ENCODE measurements at regions not wholly inside any gene's neighbourhood (a gene's known extent, or its start where the extent isn't known, plus 50 kb on each side); places are given as distances from the start of the nearest gene placed in this dataset.

GRCh38 chr4:126572264-126572663 is 1060.5 kb upstream of the INTU start:
- H3K4me2 ChIP-seq (ENCODE audit: low read length): no peak overlapping the region
- no peak overlapping the region for H2AFZ ChIP-seq (ENCODE audit: low read depth, low read length)
- H3K4me3 ChIP-seq (ENCODE audit: low read length): no peak overlapping the region
- TF ChIP-seq EZH2phosphoT487 (IDR thresholded peaks at IDR 0.05; ENCODE audit: low read depth): no peak
- no peak overlapping the region for H3K9ac ChIP-seq (ENCODE audit: low read length)
- no peaks in the 10 kb centered on the region for H3K36me3 ChIP-seq (replicated peaks; ENCODE audit: low read depth, low read length)
- no peaks in the 10 kb centered on the region for H3K4me1 ChIP-seq (ENCODE audit: low read length)
- H4K20me1 ChIP-seq (ENCODE audit: insufficient read depth, low read length): no peaks in the 10 kb centered on the region
- no peaks in the 10 kb centered on the region for H3K9me3 ChIP-seq (ENCODE audit: insufficient read depth, low read length)
- H3K27me3 ChIP-seq (ENCODE audit: low read depth, low read length): no peaks in the 10 kb centered on the region
- H3K79me2 ChIP-seq (ENCODE audit: low read length): no peaks in the 10 kb centered on the region
- H3K27ac ChIP-seq (ENCODE audit: low read length): no peak overlapping the region

DNA sequence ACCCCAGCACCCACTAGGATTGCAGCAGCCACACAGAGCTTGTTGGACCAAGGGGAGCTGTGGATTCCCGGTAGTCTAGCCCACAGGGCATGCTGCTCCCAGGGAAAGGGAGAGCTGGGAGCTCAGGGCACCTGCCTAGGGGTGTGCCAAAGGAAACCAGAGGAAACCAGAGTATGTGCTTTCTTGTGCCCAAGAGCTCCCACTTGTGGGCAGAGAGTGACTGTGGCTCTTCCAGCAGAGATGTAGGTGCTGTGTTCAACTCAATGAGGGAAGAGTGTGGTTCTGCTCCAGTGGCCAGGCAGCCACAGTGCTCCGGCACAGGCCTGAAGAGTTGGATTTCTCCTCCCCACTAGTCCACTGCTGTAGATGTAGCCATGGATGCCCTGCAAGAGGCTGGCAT is 1050.0 kb upstream of the INTU start:
- Histone ChIP-seq H3K4me1 (ENCODE audit: low read length) (no peaks in the 10 kb centered on the region), H3K4me2 (ENCODE audit: low read length) (no peak overlapping the region), H3K27me3 (ENCODE audit: low read depth, low read length) (no peaks in the 10 kb centered on the region), H4K20me1 (ENCODE audit: insufficient read depth, low read length) (no peaks in the 10 kb centered on the region), H3K4me3 (ENCODE audit: low read length) (no peak overlapping the region), H3K9ac (ENCODE audit: low read length) (no peak overlapping the region), H3K27ac (ENCODE audit: low read length) (no peak overlapping the region), H3K9me3 (ENCODE audit: insufficient read depth, low read length) (no peaks in the 10 kb centered on the region), H3K79me2 (ENCODE audit: low read length) (no peaks in the 10 kb centered on the region), H2AFZ (ENCODE audit: low read depth, low read length) (no peak overlapping the region), H3K36me3 (replicated peaks; ENCODE audit: low read depth, low read length) (no peaks in the 10 kb centered on the region)
- no peak for TF ChIP-seq EZH2phosphoT487 (IDR thresholded peaks at IDR 0.05; ENCODE audit: low read depth)
- TF ChIP-seq CTCF (IDR thresholded peaks at IDR 0.05; ENCODE audit: low read depth, low read length): peak; percentile 34

- H4K20me1 ChIP-seq (ENCODE audit: insufficient read depth, low read length): no peaks in the 10 kb centered on the region
These were observed 1049.2 kb upstream of the INTU start for GRCh38 chr4:126583509-126583908.

DNA sequence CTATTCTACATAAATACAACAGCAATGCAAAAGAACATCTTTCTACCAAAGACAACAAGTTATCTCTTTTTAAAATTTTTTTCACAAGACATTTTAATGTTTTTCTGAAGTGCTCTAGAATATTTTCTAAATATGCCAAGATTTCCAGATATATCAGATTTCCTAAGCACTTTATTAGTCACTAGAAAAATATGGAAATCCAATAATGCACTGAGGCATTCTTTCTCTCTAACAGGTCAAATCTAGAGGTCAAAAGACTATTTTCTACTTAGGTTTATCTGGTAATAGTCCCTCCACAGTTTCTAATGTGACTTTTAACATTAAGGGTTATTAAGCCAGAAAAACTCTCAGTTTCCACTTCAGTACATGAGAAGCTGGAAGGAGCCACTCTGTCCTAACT is 1041.2 kb upstream of the INTU start:
- no peaks in the 10 kb centered on the region for H4K20me1 ChIP-seq (ENCODE audit: insufficient read depth, low read length)
- H3K4me1 ChIP-seq (ENCODE audit: low read length): no peaks in the 10 kb centered on the region
- H3K9ac ChIP-seq (ENCODE audit: low read length): no peak overlapping the region
- TF ChIP-seq EZH2phosphoT487 (IDR thresholded peaks at IDR 0.05; ENCODE audit: low read depth) (no peak), CTCF (IDR thresholded peaks at IDR 0.05; ENCODE audit: low read depth, low read length) (no peak)
- H3K79me2 ChIP-seq (ENCODE audit: low read length): no peaks in the 10 kb centered on the region
- no peak overlapping the region for H3K4me2 ChIP-seq (ENCODE audit: low read length)
- H3K27me3 ChIP-seq (ENCODE audit: low read depth, low read length): no peaks in the 10 kb centered on the region
- no peaks in the 10 kb centered on the region for H3K36me3 ChIP-seq (replicated peaks; ENCODE audit: low read depth, low read length)
- no peak overlapping the region for H3K27ac ChIP-seq (ENCODE audit: low read length)
- H2AFZ ChIP-seq (ENCODE audit: low read depth, low read length): no peak overlapping the region
- no peak overlapping the region for H3K4me3 ChIP-seq (ENCODE audit: low read length)
- no peaks in the 10 kb centered on the region for H3K9me3 ChIP-seq (ENCODE audit: insufficient read depth, low read length)

More at GRCh38 chr4:126583509-126583908, 1049.2 kb upstream of the INTU start:
- Histone ChIP-seq H3K27me3 (ENCODE audit: low read depth, low read length) (no peaks in the 10 kb centered on the region), H3K79me2 (ENCODE audit: low read length) (no peaks in the 10 kb centered on the region), H3K4me2 (ENCODE audit: low read length) (no peak overlapping the region), H2AFZ (ENCODE audit: low read depth, low read length) (no peak overlapping the region), H3K9me3 (ENCODE audit: insufficient read depth, low read length) (no peaks in the 10 kb centered on the region), H3K4me1 (ENCODE audit: low read length) (no peaks in the 10 kb centered on the region), H3K4me3 (ENCODE audit: low read length) (no peak overlapping the region), H3K27ac (ENCODE audit: low read length) (no peak overlapping the region), H3K36me3 (replicated peaks; ENCODE audit: low read depth, low read length) (no peaks in the 10 kb centered on the region), H3K9ac (ENCODE audit: low read length) (no peak overlapping the region)
- peak; percentile 45 for TF ChIP-seq CTCF (IDR thresholded peaks at IDR 0.05; ENCODE audit: low read depth, low read length)
- TF ChIP-seq EZH2phosphoT487 (IDR thresholded peaks at IDR 0.05; ENCODE audit: low read depth): no peak

DNA sequence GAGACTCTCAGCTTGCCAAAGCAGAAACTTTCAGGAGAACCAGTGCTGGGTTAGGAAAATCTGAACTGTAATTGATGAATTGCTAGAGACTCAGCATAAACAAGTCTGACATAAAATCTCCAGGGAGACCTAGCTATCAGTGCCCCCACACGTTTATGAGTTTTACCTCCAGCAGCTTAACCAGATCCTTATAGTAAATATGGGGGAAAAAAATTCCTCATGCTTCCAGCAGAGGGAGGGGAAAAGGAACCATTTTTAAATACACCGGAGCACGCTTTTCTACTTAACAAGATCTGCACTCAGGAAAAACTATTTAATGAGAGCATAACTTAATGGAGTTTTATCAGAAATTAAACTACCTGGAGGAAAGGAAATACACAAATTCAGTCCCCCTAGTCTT is 1040.7 kb upstream of the INTU start:
- TF ChIP-seq CTCF (IDR thresholded peaks at IDR 0.05; ENCODE audit: low read depth, low read length) (no peak), EZH2phosphoT487 (IDR thresholded peaks at IDR 0.05; ENCODE audit: low read depth) (no peak)
- H3K9ac ChIP-seq (ENCODE audit: low read length): no peak overlapping the region
- H3K9me3 ChIP-seq (ENCODE audit: insufficient read depth, low read length): no peaks in the 10 kb centered on the region
- no peaks in the 10 kb centered on the region for H3K36me3 ChIP-seq (replicated peaks; ENCODE audit: low read depth, low read length)
- no peak overlapping the region for H3K27ac ChIP-seq (ENCODE audit: low read length)
- H3K27me3 ChIP-seq (ENCODE audit: low read depth, low read length): no peaks in the 10 kb centered on the region
- H2AFZ ChIP-seq (ENCODE audit: low read depth, low read length): no peak overlapping the region
- H4K20me1 ChIP-seq (ENCODE audit: insufficient read depth, low read length): no peaks in the 10 kb centered on the region
- H3K79me2 ChIP-seq (ENCODE audit: low read length): no peaks in the 10 kb centered on the region
- no peaks in the 10 kb centered on the region for H3K4me1 ChIP-seq (ENCODE audit: low read length)
- H3K4me2 ChIP-seq (ENCODE audit: low read length): no peak overlapping the region
- H3K4me3 ChIP-seq (ENCODE audit: low read length): no peak overlapping the region
